MCF 10A (cell line): ENCODE measurements at regions not wholly inside any gene's neighbourhood (a gene's known extent, or its start where the extent isn't known, plus 50 kb on each side); places are given as distances from the start of the nearest gene placed in this dataset.

Experiments used
- BruUV-seq: library from RNA; stranded (reverse); fragments of 400-500 nt; replicated peaks from 2 replicates; lab custom pipeline; 2021; lab: Mats Ljungman, UMichigan
- CTCF ChIA-PET: fragments of 300-600 bp; sonication (Branson Sonifier 250); formaldehyde crosslinking; extraction: SDS; loops from one replicate; lab custom pipeline; 2021; ENCODE audit warnings: antibody characterized with exemption, inconsistent platforms; lab: Yijun Ruan, JAX
- POLR2A ChIA-PET: fragments of 300-600, 350-650 bp; sonication (Branson Sonifier 250); formaldehyde crosslinking; extraction: SDS; loops from one replicate; lab custom pipeline; 2020; ENCODE audit warnings: antibody characterized with exemption, inconsistent platforms; lab: Yijun Ruan, JAX
- DNase-seq: peaks from one replicate; pipeline ENCODE4 v3.0.0-alpha.2; 2018; ENCODE audit not compliant: unreplicated experiment
- H3K27ac Mint-ChIP-seq: one replicate; pipeline ENCODE4 v1.8.0; 2022; ENCODE audit warnings: mild to moderate bottlenecking, low read depth, mixed read lengths; ENCODE audit not compliant: unreplicated experiment
- H3K27me3 Mint-ChIP-seq: one replicate; pipeline ENCODE4 v1.8.0; 2022; ENCODE audit warnings: mixed read lengths; ENCODE audit not compliant: insufficient read depth, unreplicated experiment
- H3K36me3 Mint-ChIP-seq: one replicate; pipeline ENCODE4 v1.8.0; 2022; ENCODE audit warnings: mild to moderate bottlenecking, moderate library complexity, mixed read lengths; ENCODE audit not compliant: insufficient read depth, unreplicated experiment
- H3K4me1 Mint-ChIP-seq: one replicate; pipeline ENCODE4 v1.8.0; 2022; ENCODE audit warnings: mixed read lengths; ENCODE audit not compliant: insufficient read depth, unreplicated experiment
- H3K4me3 Mint-ChIP-seq: one replicate; pipeline ENCODE4 v1.8.0; 2022; ENCODE audit warnings: mild to moderate bottlenecking, moderate library complexity, mixed read lengths; ENCODE audit not compliant: unreplicated experiment
- H3K9me3 Mint-ChIP-seq: one replicate; pipeline ENCODE4 v1.8.0; 2022; ENCODE audit warnings: mixed read lengths; ENCODE audit not compliant: unreplicated experiment
- CTCF ChIP-seq: fragments of 200-600 bp; IDR thresholded peaks from one replicate; pipeline ENCODE4 v1.8.0; 2022; ENCODE audit warnings: antibody characterized with exemption, mild to moderate bottlenecking; ENCODE audit not compliant: unreplicated experiment
- intact Hi-C: fragments of 100-400 bp; cut with micrococcal nuclease; formaldehyde crosslinking; loops from 2 replicates; pipeline ENCODE4 v1.14.1; 2022

GRCh38 chr5:87909382-87909781 lies 359.3 kb downstream of the TMEM161B start:
- Mint-ChIP-seq H3K27ac (no peak overlapping the region), H3K36me3 (no peaks in the 10 kb centered on the region), H3K9me3 (no peaks in the 10 kb centered on the region), H3K4me3 (no peak overlapping the region), H3K4me1 (no peaks in the 10 kb centered on the region), H3K27me3 (peaks cover 22% of the 10 kb centered on the region)
- ChIA-PET CTCF (no interaction called here), POLR2A (no interaction called here)
- TF ChIP-seq CTCF = no peak
- intact Hi-C loops = no loop called here
- DNase-seq = no peak
- no TSS peak for BruUV-seq

GRCh38 chr5:87906962-87907361 lies 361.7 kb downstream of the TMEM161B start:
- no TSS peak for BruUV-seq

DNA sequence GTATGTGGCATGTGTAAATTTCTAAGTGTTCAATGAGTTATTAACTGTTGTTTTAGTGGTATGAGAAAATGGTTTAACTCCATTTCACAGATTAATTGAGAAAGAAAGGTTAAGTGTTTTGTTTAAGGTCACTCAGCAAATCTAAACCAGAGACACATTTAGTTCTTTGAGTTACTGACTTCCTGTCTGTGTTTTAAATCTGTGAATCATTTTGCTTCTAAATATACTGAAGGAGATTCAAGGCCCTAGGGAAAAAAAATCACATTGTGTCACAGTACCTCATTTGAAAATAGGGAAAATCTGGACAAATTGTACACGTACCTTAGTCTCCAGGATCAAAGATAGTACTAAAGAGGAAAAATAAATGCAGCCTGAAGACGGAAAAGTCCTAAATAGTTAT lies 368.2 kb downstream of the TMEM161B start:
- H3K27ac Mint-ChIP-seq = no peak overlapping the region
- POLR2A ChIA-PET = no interaction called here
- CTCF ChIA-PET = no interaction called here
- no peak for DNase-seq
- H3K4me3 Mint-ChIP-seq = no peak overlapping the region
- H3K36me3 Mint-ChIP-seq = no peaks in the 10 kb centered on the region
- intact Hi-C loops = no loop called here
- H3K27me3 Mint-ChIP-seq = peaks cover 51% of the 10 kb centered on the region
- no peak for TF ChIP-seq CTCF
- no peaks in the 10 kb centered on the region for H3K4me1 Mint-ChIP-seq
- BruUV-seq = no TSS peak
- no peaks in the 10 kb centered on the region for H3K9me3 Mint-ChIP-seq

More at GRCh38 chr5:87906962-87907361, 361.7 kb downstream of the TMEM161B start:
- H3K9me3 Mint-ChIP-seq = no peaks in the 10 kb centered on the region
- H3K27me3 Mint-ChIP-seq = peaks cover 32% of the 10 kb centered on the region
- no peak for TF ChIP-seq CTCF
- H3K4me3 Mint-ChIP-seq = no peak overlapping the region
- DNase-seq = no peak
- H3K27ac Mint-ChIP-seq = no peak overlapping the region
- ChIA-PET CTCF (no interaction called here), POLR2A (no interaction called here)
- H3K4me1 Mint-ChIP-seq = no peaks in the 10 kb centered on the region
- H3K36me3 Mint-ChIP-seq = no peaks in the 10 kb centered on the region
- intact Hi-C loops = no loop called here

- POLR2A ChIA-PET = no interaction called here
- intact Hi-C loops = no loop called here
- Mint-ChIP-seq H3K9me3 (no peaks in the 10 kb centered on the region), H3K4me1 (no peaks in the 10 kb centered on the region), H3K27me3 (peaks cover 51% of the 10 kb centered on the region), H3K36me3 (no peaks in the 10 kb centered on the region), H3K4me3 (no peak overlapping the region), H3K27ac (no peak overlapping the region)
- no peak for TF ChIP-seq CTCF
- BruUV-seq = no TSS peak
- CTCF ChIA-PET = interaction anchor here (1.7 kb wide), 1 partner anchor 118 kb away, joined by 4 read pairs; no protein-coding TSS in a partner anchor
- no peak for DNase-seq
Observed at GRCh38 chr5:87899721-87900131, 368.9 kb downstream of the TMEM161B start.
